NCI-H128 (cell line): ENCODE measurements at regions not wholly inside any gene's neighbourhood (a gene's known extent, or its start where the extent isn't known, plus 50 kb on each side); places are given as distances from the start of the nearest gene placed in this dataset.
"Not testable (repeated sequence)": the region's sequence is repeated elsewhere in the genome, so short reads cannot be mapped to it uniquely, and the experiment has no call there.

Experiments
- DNase-seq: peaks from one replicate; lab custom pipeline; 2025; ENCODE audit not compliant: unreplicated experiment; lab: John Stamatoyannopoulos, UW

DNA sequence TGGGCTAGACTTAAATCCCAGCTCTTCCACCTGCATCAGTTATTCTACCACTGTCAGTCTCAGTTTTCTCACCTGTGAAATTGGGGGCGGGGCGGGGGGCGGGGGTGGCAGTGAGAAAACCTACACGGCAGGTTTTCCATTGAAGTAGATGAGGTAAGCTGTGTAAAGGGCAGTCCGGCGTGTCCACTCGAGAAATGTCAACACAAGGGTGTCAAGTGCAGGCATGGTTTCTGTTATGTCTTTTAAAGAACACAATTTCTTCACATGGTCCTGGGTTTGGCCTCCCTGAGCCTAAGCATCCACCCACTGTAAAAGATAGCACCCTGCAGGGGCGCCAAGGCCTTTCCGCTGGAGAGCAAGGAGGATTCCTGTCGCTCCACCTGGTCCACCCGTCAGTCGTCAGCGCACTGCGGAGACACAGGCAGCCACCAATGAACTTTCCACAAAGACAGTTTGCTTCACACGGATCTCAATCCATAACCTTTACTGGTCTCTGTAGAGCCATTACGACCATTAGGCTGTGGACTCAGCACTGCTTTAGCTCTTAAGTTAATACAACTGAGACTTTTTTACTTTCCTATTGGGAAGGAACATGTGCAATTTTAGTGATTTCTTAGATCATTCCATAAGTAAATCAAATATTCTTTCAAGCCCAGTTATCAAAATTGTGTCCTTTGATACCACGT, 99.5 kb upstream of the FOXB1 start:
- DNase-seq, result no peak

DNA sequence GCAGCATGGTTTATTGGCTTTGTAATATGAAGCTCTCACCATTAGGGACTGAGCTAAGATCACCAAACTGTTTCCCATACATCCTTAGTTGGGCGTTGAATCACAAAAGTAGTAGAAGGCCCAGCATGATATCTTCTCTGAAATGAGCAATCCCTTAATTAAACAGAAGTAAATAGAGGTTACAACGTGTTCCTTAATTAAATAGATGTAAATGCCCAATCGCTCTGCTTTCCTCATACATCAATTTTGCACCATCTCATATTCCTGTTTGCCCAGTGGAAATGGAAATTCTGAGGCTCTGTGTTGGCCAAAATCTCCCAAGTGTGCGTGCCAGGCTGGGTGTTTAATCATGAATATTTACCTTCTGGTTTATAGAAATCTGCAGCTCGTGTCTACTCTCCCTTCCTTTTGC, 107.4 kb upstream of the FOXB1 start:
- no peak for DNase-seq

DNA sequence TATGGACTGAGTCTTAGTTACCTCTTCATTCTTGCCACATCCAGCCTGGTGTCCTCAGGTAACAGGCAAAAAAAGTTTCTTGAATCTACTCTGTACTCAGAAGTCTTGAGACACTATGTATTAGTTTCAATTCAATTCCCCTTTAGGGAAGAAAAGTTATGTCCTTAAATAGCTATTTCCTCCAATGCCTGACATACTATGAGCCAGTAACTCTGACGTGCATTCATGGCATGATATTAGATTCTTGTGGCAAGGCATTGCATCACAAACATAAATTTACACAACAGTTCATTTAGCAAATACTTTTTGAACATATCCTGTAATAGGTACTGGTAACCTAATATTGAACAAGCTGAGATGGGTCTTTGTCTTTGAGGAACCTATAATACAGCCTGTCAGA, 109.3 kb upstream of the FOXB1 start:
- DNase-seq, result no peak

DNA sequence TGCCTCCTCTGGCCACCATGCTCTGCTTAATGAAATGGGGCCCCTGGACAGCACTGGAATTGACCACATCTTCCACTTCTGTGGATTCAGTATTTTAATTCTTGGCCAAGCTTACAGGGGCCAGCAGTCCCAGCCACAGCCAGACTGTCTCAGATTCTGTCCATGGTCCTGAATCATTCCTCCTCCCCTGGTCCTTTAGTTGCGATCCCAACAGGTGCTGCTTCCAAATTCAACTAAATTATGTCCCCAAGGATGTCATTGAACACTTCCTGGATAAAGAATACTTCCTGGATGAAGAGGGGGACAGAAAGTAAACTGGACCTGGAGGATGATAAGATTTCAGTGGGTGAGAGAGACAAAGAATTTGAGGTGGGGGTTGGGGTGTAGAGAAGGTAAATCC, 111.1 kb upstream of the FOXB1 start:
- no peak for DNase-seq

DNA sequence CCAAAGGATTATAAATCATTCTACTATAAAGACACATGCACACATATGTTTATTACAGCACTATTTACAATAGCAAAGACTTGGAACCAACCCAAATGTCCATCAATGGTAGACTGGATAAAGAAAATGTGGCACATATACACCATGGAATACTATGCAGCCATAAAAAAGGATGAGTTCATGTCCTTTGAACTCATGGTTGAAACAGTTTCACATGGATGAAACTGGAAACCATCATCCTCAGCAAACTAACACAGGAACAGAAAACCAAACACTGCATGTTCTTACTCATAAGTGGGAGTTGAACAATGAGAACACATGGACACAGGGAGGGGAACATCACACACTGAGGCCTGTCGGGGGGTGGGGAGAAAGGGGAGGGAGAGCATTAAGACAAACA, 116.2 kb upstream of the FOXB1 start:
- not testable (repeated sequence) for DNase-seq

DNA sequence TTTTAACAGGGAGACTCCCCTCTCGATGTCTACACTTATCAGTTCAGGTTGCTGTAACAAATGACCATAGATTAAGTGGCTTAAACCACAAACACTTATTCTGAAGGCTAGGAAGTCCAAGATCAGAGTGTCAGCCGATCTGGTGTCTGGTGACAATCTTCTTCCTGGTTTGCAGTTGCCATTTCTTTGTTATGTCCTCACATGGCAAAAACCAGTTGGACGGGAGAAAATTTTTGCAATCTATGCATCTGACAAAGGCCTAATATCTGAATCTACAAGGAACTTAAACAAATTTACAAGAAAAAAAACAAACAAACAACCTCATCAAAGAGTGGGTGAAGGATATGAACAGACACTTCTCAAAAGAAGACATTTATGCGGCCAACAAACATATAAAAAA, 116.9 kb upstream of the FOXB1 start:
- no peak for DNase-seq

DNA sequence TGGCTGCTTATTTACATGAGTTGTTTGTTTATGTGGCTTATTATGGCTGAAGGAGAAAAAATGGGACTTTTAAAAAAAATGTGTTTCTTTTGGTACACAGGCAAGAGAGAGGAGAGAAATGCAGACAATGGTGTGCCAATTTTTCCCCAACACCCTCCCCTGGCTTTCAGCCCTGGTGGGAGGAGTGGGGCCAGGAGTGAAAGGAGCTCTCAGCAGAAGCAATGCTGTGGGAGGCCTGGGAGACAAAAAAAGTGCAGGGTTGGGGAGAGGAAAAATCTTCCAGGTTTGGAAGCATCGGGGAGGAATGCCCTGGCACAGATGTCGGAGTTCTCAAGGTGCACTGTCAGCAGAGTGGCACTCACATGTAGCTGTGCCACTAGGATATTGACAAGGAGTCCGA, 117.7 kb upstream of the FOXB1 start:
- no peak for DNase-seq

DNA sequence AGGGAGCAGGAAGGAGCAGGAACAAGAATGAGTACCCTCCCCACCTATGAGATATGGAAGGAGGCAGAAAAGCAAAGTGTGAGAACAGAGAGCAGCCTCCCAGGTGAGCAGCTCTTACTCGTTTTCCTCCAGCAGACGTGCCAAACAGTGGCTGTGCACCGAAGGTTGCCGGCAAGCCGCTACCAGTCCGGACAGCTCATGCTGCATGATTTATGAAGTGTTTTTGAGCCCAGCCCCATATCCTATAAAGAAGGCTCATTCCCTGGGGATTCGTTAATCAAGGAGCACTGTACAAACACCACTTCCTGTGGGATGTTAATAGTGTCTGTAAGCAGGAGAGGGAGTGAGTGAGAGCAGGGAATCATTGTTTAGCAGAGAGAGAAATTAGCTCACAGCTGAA, 118.3 kb upstream of the FOXB1 start:
- DNase-seq, result peak; percentile 87

DNA sequence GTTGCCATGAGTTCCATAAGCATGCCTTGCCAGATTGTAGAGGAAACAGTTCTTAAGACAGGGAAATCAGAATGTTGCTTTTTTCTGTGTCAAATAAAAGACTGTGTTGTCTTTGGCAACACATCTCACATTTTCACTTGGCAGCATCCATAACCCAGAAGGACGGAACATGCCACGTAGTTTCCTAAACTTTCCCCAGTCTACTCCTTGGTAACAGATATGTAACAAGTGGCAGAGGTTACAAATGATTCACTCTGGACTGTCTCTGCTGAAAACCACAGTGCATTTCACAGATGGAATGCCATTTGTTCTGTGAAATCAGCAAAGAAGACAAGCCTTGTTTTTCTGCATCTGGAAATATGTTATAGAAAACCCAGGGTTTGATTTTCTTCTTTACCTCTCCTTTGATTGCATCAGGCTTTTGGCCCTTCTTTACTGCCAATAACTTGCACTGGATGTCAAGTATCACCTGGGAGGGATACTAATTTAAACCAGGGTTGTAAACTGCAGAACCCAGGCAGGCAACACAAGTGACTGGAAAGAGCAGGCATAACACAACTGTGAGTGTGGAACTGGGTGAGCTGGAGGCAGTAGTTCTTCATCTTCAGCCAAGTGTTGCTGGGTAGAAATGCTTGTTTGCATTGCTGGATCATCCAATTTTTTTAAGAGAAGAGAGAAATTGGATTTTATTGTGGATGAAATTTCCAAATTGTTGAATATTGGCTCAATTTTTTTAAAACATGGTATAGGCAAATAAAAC, 124.4 kb upstream of the FOXB1 start:
- DNase-seq, result no peak

DNA sequence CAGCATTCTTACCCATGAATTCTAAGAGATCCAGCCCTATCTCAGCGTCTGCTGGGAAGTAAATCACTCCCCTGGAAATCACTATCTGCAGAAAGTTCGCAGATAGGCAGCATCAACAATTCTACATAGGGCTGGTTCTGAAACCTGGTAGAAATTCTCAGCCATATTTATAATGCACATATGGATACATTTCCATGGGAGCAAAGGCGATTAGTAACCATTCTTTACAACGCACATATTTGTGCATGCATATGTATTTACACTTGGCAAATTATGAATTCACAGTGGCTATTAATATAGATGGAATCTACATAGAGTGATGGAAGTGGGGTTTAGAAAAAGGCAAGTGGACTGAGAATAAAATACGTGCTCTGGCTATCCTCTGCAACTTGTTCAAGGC, 128.0 kb upstream of the FOXB1 start:
- DNase-seq, result no peak

DNA sequence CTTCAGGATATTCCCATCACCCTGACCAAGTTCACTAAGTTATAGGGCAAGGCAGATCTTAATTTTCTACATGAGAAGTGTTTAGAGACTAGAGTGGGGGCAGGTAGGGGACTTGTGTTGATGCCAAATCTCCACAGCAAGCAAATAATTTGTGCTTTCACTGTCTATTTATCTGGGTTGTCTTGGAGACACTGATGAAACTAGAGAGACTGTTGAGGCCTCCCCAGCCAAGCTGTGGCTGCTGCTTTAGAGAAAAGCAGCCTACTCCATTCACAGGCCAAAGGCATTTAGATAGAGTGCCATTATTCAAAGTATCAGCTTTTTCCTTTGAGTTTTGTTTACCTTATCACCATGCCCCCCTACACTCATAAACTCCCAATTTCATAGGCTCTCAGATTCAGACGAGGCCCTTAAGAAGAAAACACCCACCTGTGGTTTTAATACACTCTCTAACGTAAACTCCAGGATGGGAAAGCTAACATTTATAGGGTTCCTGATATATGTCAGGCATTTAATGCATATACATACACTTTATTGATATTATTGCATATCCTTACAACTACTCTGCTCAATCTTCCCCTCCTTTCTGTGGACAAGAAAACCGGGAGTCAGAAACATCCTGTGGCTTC, 130.4 kb upstream of the FOXB1 start:
- DNase-seq, result no peak

DNA sequence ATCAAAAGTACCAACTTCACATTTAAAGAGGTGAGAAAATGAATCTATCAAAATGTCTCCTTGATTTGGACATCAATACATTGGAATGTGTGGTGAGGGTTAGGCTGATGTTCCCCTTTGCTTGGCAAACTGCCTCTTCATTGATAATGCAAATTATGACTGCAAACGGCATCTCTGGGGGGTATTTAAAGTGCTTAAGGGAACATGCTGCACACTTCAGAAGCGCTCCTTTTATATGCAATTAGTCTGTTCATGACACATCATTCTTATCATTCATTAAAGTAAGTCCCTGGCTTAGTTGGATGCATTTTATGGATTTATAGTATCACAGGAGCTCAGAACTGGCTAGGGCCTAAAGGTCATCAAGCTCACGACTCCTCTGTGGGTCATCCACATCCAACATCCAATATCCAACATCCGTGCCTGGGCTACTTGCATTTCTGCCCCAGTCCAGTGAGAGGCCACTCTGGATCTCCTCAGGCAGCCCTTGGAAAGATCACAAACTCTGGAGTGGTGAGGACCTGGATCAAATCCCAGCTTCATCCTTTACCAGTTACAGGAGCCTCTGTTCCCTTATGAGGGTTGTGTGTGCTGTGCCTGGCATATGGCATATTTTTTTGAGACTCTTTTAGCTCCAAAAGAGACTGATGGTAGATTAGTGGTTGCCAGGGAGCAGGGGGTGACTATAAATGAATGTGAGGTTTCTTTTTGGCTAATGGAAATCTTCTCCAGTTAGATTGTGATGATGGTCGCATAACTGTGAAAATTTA, 136.8 kb upstream of the FOXB1 start:
- DNase-seq, result no peak

DNA sequence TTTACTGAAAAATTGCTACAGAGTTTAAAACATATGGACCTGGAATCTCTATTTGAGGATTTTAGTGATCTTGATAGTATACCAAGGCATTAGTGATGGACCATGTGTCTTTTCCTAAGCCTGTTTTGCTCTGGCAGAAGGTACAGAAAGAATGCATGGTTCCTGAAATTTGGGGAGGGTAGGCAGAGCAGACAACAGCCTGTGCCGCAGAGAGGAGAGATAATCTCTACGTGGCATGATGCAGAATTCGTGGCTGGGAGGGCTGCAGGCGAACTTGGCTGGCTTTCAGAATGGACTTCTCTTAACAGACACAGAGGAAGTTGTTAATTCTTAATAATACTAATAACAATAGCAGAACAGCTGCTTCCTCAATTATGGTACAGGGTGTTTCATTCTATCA, 137.5 kb upstream of the FOXB1 start:
- DNase-seq, result no peak

DNA sequence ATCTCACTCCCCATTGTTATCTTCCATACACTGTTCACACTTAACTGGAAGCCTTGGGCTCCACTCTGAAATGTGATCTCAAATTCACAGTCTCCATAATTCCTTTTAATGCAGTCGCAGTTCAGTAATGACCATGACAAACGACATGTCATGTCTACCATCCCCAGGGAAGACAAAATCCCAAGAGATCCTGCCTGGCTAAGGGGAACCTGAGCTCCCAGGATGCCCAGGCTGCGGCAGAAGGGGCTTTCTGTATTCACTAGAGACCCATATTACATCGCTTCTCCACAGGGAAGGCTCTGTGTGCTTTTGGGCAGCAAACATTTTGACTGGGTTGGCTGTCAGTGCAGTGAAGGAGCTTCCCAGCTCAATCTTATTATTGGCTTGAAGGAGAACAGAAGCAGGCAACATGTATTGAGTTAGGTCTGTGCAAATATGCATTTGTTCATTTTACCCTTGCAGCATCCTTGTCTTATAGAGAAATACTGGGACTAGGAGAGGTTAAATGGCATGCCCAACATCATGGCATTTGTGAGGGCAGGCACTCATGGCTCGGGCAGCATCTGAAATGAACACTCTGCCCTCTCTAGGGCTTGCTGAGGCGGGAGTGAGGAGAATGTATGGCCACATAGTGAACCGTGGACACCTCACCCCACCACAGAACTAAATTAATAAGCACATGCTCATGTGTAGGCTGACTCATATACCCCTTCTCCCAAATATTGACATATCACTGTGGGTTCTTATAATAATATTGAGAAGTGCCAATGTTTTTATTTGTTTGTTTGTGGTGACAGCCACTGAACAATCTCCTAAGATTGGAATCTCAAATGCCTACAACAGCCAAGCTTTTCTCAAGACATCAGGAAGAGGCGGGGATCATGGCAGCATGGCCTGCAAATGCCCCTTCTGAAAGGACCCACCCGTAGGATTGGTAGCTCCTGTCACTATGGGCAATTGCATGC, 141.6 kb upstream of the FOXB1 start:
- DNase-seq, result no peak

DNA sequence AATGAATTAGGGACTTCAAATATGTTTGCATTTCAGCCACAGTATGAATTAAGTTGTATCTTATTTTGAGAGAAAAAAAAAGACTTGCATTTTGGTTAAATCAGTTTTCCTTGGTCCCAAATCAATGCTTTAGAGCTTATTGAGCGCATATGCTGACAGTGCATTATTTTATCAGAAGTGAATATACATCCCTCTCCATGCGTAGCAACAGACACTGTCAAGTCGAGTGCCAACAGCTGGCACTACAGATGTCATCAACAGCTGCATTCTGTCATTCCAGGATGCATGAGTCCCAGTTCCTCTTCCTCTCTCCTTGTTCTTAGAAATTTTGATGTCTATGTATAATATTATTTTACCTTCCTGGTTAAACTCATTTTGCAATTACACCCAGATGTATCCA, 156.1 kb upstream of the FOXB1 start:
- no peak for DNase-seq

DNA sequence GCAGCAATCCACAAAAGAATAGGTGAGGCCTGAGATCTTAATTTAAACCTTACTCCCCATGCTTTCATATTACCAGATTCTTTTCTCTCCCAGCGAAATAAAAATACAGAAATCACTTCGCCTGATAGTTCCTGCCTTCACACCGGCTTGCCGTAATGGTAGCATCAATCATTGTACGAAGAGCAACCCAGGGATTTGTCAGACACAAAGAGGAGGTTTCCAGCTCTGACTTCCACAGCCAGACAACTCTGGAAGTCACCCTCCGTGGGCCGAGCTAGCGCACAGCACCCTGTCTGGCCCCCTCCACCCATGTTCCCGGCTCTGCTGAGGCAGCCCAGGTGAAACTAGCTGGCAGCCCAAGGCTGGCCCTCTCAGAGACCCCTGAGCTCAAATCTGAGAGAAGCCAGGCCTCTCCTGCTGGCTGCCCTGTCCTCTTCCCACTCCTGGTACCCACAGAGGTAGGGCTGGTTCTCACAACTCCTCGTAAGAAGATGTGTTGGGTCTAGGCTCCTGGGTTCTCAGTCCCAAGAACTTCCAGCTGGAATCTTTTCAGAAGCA, 156.9 kb upstream of the BNIP2 start:
- no peak for DNase-seq

DNA sequence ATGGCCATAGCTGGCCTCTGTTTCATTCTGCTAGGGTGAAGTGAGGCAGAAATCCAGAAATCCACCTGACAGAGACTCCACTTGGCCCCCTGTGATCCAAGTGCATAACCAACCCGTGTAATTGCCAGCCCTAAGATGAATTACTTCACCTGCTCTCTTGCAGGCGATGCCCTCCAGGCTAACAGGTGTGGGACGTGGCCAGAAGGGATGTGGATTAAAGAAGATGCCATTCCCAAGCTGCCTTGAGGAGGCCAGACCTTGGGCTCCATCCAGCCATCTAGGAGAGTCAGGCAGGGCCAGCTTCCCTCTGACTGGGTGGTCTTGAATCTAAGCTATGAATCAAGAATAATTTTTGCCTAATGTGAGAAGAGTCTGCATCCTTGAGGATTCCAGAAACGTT, 154.5 kb upstream of the BNIP2 start:
- DNase-seq, result no peak

DNA sequence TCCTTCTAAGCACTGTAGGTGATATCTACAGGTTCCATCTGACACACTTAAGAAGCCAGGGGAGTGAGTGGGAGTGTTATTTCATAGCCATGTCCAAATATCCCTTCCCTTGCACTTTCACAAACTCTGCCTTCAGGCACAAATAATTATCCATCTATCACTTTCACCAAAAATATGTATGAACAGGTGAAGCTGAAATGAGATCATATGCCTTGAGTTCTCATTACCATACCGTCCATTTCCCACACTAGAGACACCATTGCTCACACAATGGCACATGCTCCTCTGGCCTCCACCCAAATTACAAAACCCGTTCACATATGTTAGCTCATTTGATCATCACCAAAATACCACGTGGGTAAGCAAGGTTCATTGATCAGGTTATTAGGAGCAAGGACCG, 151.9 kb upstream of the BNIP2 start:
- no peak for DNase-seq

DNA sequence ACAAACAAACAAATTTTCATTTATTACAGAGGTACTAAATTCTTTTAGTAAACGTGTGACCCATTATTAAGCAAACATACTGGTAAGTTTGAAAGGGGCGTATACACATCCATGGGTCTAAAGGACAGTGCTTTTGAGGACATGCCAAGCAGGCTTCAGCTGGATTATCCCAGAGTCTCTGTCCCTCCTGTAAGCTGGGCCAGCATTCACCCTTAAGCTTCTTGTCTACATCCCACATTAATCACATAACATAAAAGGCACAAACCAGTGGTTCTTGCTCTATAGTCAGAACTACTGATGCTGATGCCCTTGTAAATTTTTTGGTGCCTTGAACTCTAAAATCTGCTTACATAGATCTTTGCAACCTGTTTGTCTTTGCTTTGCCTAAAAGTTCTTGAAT, 150.8 kb upstream of the BNIP2 start:
- DNase-seq, result no peak

DNA sequence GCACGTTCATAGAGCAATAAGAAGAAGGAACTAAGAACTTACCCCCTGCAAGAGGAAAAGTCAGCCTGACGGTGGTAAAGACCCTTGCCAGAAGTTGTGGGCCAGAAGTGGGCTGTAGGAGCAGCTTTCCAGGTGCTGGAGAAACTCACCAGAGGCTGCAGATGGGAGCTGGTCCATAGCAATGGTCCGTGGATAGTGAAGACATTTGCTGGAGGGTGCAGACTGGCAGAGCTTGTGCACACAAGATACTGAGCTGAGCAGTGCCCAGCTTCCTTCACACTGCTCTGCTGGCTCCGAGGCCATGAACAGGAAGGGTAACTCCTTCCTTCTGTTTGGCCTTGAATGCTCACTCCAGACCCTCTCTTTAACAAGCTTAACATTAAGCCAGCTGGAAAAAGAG, 149.8 kb upstream of the BNIP2 start:
- DNase-seq, result no peak
